GM18867 (cell line): ENCODE measurements at regions not wholly inside any gene's neighbourhood (a gene's known extent, or its start where the extent isn't known, plus 50 kb on each side); places are given as distances from the start of the nearest gene placed in this dataset.
"Not testable (repeated sequence)": the region's sequence is repeated elsewhere in the genome, so short reads cannot be mapped to it uniquely, and the experiment has no call there.

ENCODE experiments used
- ATAC-seq: cut with Tn5 transposase; IDR thresholded peaks from one replicate; pipeline ENCODE4 v1.9.1; 2021; ENCODE audit warnings: mild to moderate bottlenecking, moderate library complexity; ENCODE audit not compliant: unreplicated experiment

- ATAC-seq, result not testable (repeated sequence)
Measured at GRCh38 chr16:32115562-32115961, 137.5 kb upstream of the TP53TG3D start.

- no peak for ATAC-seq
Measured at GRCh38 chr16:32116080-32116479, 137.0 kb upstream of the TP53TG3D start.

GRCh38 chr16:32116533-32116932 is 136.6 kb upstream of the TP53TG3D start:
- ATAC-seq, result not testable (repeated sequence)

- not testable (repeated sequence) for ATAC-seq
Measured at GRCh38 chr16:32120372-32120771, 132.7 kb upstream of the TP53TG3D start.

GRCh38 chr16:32120779-32121178 is 132.3 kb upstream of the TP53TG3D start:
- ATAC-seq, result not testable (repeated sequence)

GRCh38 chr16:32121273-32121900 is 131.7 kb upstream of the TP53TG3D start:
- ATAC-seq, result not testable (repeated sequence)

- ATAC-seq, result not testable (repeated sequence)
Measured at GRCh38 chr16:32152434-32152833, 100.7 kb upstream of the TP53TG3D start.

- ATAC-seq, result not testable (repeated sequence)
Measured at GRCh38 chr16:32187918-32188669, 65.0 kb upstream of the TP53TG3D start.

GRCh38 chr16:32202585-32202984 is 50.5 kb upstream of the TP53TG3D start:
- not testable (repeated sequence) for ATAC-seq
